Neural progenitor cell (in vitro differentiated cells): ENCODE measurements at regions not wholly inside any gene's neighbourhood (a gene's known extent, or its start where the extent isn't known, plus 50 kb on each side); places are given as distances from the start of the nearest gene placed in this dataset.

Source experiments
- CTCF ChIP-seq: fragments of 200-600 bp; sonication (generic); IDR thresholded peaks from 2 replicates; pipeline ENCODE4 v1.5.1; 2017; ENCODE audit warnings: antibody characterized with exemption, mild to moderate bottlenecking
- EZH2 ChIP-seq: fragments of 200-600 bp; sonication (generic); IDR thresholded peaks from 2 replicates; pipeline ENCODE4 v1.6.1; 2017; ENCODE audit warnings: antibody characterized with exemption, mild to moderate bottlenecking, moderate library complexity
- EZH2phosphoT487 ChIP-seq: fragments of 200-600 bp; sonication (generic); IDR thresholded peaks from 2 replicates; pipeline ENCODE4 v1.6.1; 2017; ENCODE audit warnings: antibody characterized with exemption

GRCh38 chr7:123319911-123320310, 120.1 kb upstream of the SLC13A1 start:
- TF ChIP-seq CTCF (no peak), EZH2 (no peak), EZH2phosphoT487 (no peak)
